A673 (cell line): ENCODE measurements at regions not wholly inside any gene's neighbourhood (a gene's known extent, or its start where the extent isn't known, plus 50 kb on each side); places are given as distances from the start of the nearest gene placed in this dataset.

Experiments
- BruUV-seq: library from RNA; stranded (reverse); fragments of 400-500 nt; replicated peaks from 2 replicates; lab custom pipeline; 2021; lab: Mats Ljungman, UMichigan
- CTCF ChIA-PET: fragments of 300-600 bp; sonication (Branson Sonifier 250); formaldehyde crosslinking; loops from one replicate; lab custom pipeline; 2022; ENCODE audit warnings: antibody characterized with exemption; lab: Charles Lee
- POLR2A ChIA-PET: fragments of 300-600 bp; sonication (Branson Sonifier 250); formaldehyde crosslinking; loops from one replicate; lab custom pipeline; 2022; ENCODE audit warnings: antibody characterized with exemption; ENCODE audit not compliant: low non-redundant PET; lab: Charles Lee
- DNase-seq: peaks from one replicate; pipeline ENCODE4 v3.0.0-alpha.2; 2015; ENCODE audit warnings: low spot score
- H3K27ac ChIP-seq: fragments of 200-600 bp; sonication (generic); 2 replicates; pipeline ENCODE4 v1.5.1; 2016; ENCODE audit warnings: mixed run types, low read depth, mild to moderate bottlenecking, mixed read lengths, antibody characterized with exemption, low read length; ENCODE audit not compliant: poor library complexity, severe bottlenecking
- H3K27me3 ChIP-seq: fragments of 200-600 bp; sonication (generic); replicated peaks from 2 replicates; pipeline ENCODE4 v1.6.1; 2017; ENCODE audit warnings: mixed run types, low read depth, mild to moderate bottlenecking, mixed read lengths, antibody characterized with exemption, low read length; ENCODE audit not compliant: insufficient read depth, poor library complexity
- H3K36me3 ChIP-seq: fragments of 200-600 bp; sonication (generic); 2 replicates; pipeline ENCODE4 v1.6.1; 2016; ENCODE audit warnings: mixed run types, mild to moderate bottlenecking, mixed read lengths, antibody characterized with exemption, low read length; ENCODE audit not compliant: insufficient read depth, poor library complexity, severe bottlenecking
- H3K4me1 ChIP-seq: fragments of 200-600 bp; sonication (generic); 2 replicates; pipeline ENCODE4 v1.6.1; 2017; ENCODE audit warnings: mixed run types, mild to moderate bottlenecking, mixed read lengths, antibody characterized with exemption, low read length; ENCODE audit not compliant: insufficient read depth, poor library complexity, severe bottlenecking
- H3K4me3 ChIP-seq: fragments of 200-600 bp; sonication (generic); 2 replicates; pipeline ENCODE4 v1.5.1; 2016; ENCODE audit warnings: low read depth, mixed run types, mild to moderate bottlenecking, mixed read lengths, low read length; ENCODE audit not compliant: poor library complexity, severe bottlenecking
- H3K9me3 ChIP-seq: fragments of 200-600 bp; sonication (generic); 2 replicates; pipeline ENCODE4 v1.6.1; 2016; ENCODE audit warnings: mixed run types, low read depth, mild to moderate bottlenecking, mixed read lengths, antibody characterized with exemption, low read length; ENCODE audit not compliant: poor library complexity, severe bottlenecking
- CTCF ChIP-seq: fragments of 300-800, 200-600 bp; sonication (generic); conservative IDR thresholded peaks from 2 replicates; pipeline ENCODE4 v1.5.1; 2017; ENCODE audit warnings: low read depth, mild to moderate bottlenecking, antibody characterized with exemption, low read length, moderate library complexity, mixed read lengths
- EZH2 ChIP-seq: fragments of 200-600 bp; sonication (generic); IDR thresholded peaks from 2 replicates; pipeline ENCODE4 v1.6.1; 2017; ENCODE audit warnings: borderline replicate concordance, low read depth, mild to moderate bottlenecking, mixed read lengths, antibody characterized with exemption, low read length; ENCODE audit not compliant: poor library complexity, severe bottlenecking
- intact Hi-C: fragments of 100-400 bp; cut with micrococcal nuclease; formaldehyde crosslinking; loops from one replicate; pipeline ENCODE4 v1.10.0; 2022; ENCODE audit not compliant: unreplicated experiment

GRCh38 chr2:207418419-207418818, 111.3 kb upstream of the CREB1 start:
- no peak for DNase-seq
- H3K9me3 ChIP-seq = no peaks in the 10 kb centered on the region
- TF ChIP-seq CTCF = no peak
- no peak for TF ChIP-seq EZH2
- intact Hi-C loops = no loop called here
- H3K4me1 ChIP-seq = no peaks in the 10 kb centered on the region
- H3K4me3 ChIP-seq = no peak overlapping the region
- no peaks in the 10 kb centered on the region for H3K36me3 ChIP-seq
- ChIA-PET CTCF (interaction anchor here (0.5 kb wide), 1 partner anchor 436 kb away, joined by 3 read pairs; no protein-coding TSS in a partner anchor), POLR2A (no interaction called here)
- H3K27me3 ChIP-seq = peaks cover 5% of the 10 kb centered on the region
- no TSS peak for BruUV-seq
- H3K27ac ChIP-seq = no peak overlapping the region

GRCh38 chr2:207419331-207419730, 110.4 kb upstream of the CREB1 start:
- BruUV-seq = no TSS peak
- intact Hi-C loops = no loop called here
- TF ChIP-seq CTCF = no peak
- TF ChIP-seq EZH2 = no peak
- peaks cover 5% of the 10 kb centered on the region for H3K27me3 ChIP-seq
- ChIA-PET POLR2A (no interaction called here), CTCF (no interaction called here)
- no peak overlapping the region for H3K4me3 ChIP-seq
- no peaks in the 10 kb centered on the region for H3K4me1 ChIP-seq
- DNase-seq = no peak
- no peaks in the 10 kb centered on the region for H3K9me3 ChIP-seq
- no peaks in the 10 kb centered on the region for H3K36me3 ChIP-seq
- no peak overlapping the region for H3K27ac ChIP-seq

GRCh38 chr2:207421671-207422070, 108.1 kb upstream of the CREB1 start:
- no peaks in the 10 kb centered on the region for H3K36me3 ChIP-seq
- CTCF ChIA-PET = no interaction called here
- H3K9me3 ChIP-seq = no peaks in the 10 kb centered on the region
- peaks cover 5% of the 10 kb centered on the region for H3K27me3 ChIP-seq
- H3K4me3 ChIP-seq = no peak overlapping the region
- POLR2A ChIA-PET = no interaction called here
- no TSS peak for BruUV-seq
- TF ChIP-seq CTCF = no peak
- TF ChIP-seq EZH2 = no peak
- DNase-seq = no peak
- H3K27ac ChIP-seq = no peak overlapping the region
- no peaks in the 10 kb centered on the region for H3K4me1 ChIP-seq
- intact Hi-C loops = no loop called here
